Brain microvascular endothelial cell (primary cell): ENCODE measurements at regions not wholly inside any gene's neighbourhood (a gene's known extent, or its start where the extent isn't known, plus 50 kb on each side); places are given as distances from the start of the nearest gene placed in this dataset.

Source experiments
- DNase-seq: peaks from one replicate; pipeline ENCODE4 v3.0.0-alpha.2; 2020
- H3K27ac ChIP-seq: fragments of 250-450 bp; sonication (Bioruptor Pico); 2 replicates; pipeline ENCODE4 v1.5.1; 2020; ENCODE audit warnings: mild to moderate bottlenecking, moderate library complexity
- H3K27me3 ChIP-seq: fragments of 250-450 bp; sonication (Bioruptor Pico); replicated peaks from 2 replicates; pipeline ENCODE4 v1.5.1; 2020; ENCODE audit warnings: mild to moderate bottlenecking
- H3K36me3 ChIP-seq: fragments of 250-450 bp; sonication (Bioruptor Pico); replicated peaks from 2 replicates; pipeline ENCODE4 v1.5.1; 2020; ENCODE audit warnings: mild to moderate bottlenecking
- H3K4me3 ChIP-seq: 2 replicates; pipeline ENCODE4 v1.5.1; 2011; ENCODE audit warnings: low read depth, mild to moderate bottlenecking, control low read depth, low read length, moderate library complexity
- in situ Hi-C: cut with HindIII; loops from 2 replicates; pipeline ENCODE4 v1.10.0; 2017; ENCODE audit warnings: low sequenced_read_pairs, low pct_ligation_motif_present
- TF ChIP-seq, protein P1 (sequence below): IDR thresholded peaks from 2 replicates; pipeline ENCODE4 v1.5.1; 2011; ENCODE audit warnings: low read depth, mild to moderate bottlenecking, moderate library complexity, low read length, control low read depth, inconsistent platforms; ENCODE audit errors: missing control alignments

DNA sequence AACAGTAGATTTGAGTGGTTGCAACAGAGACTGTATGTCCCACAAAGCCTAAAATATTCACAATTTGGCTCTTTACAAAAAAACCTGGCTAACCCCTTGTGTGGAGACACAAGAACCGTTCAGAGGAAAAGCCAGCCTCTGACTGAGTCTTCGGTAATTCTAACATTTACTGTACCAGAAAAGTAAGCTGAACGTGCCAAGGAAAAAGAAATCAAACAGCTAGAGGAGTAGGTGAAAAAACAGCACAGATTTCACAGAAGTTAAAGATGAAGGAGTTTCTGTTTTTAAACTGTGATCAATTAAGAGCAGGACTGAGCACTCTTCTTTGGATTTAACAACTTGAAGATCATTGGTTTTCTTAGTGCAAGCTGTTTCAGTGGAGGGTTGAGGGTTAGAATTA is 424.7 kb upstream of the KIRREL3 start:
- H3K27me3 ChIP-seq: no peaks in the 10 kb centered on the region
- H3K27ac ChIP-seq: no peak overlapping the region
- in situ Hi-C loops: no loop called here
- DNase-seq: no peak
- no peak overlapping the region for H3K4me3 ChIP-seq
- TF ChIP-seq, protein P1, sequence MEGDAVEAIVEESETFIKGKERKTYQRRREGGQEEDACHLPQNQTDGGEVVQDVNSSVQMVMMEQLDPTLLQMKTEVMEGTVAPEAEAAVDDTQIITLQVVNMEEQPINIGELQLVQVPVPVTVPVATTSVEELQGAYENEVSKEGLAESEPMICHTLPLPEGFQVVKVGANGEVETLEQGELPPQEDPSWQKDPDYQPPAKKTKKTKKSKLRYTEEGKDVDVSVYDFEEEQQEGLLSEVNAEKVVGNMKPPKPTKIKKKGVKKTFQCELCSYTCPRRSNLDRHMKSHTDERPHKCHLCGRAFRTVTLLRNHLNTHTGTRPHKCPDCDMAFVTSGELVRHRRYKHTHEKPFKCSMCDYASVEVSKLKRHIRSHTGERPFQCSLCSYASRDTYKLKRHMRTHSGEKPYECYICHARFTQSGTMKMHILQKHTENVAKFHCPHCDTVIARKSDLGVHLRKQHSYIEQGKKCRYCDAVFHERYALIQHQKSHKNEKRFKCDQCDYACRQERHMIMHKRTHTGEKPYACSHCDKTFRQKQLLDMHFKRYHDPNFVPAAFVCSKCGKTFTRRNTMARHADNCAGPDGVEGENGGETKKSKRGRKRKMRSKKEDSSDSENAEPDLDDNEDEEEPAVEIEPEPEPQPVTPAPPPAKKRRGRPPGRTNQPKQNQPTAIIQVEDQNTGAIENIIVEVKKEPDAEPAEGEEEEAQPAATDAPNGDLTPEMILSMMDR: no peak
- H3K36me3 ChIP-seq: no peaks in the 10 kb centered on the region

DNA sequence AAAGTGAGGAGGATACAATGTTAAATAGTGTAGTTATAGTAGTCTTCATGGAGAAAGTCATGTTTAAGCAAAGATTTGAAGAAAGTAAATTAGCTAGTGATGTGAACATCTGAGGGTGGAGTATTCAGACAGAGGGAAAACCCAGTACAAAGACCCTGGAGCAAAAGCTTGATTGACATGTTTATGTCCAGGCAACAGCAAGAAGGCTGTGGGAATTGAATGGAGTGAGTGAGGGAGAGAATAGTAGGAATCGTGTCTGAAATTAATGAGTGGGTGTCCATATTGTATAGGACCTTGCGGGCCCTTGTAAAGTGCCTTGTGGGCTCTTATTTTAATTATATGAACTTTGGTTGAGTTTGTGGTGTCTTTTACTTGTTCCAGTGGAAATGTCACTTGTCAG is 424.1 kb upstream of the KIRREL3 start:
- no peak for DNase-seq
- Histone ChIP-seq H3K36me3 (no peaks in the 10 kb centered on the region), H3K4me3 (no peak overlapping the region), H3K27ac (no peak overlapping the region), H3K27me3 (no peaks in the 10 kb centered on the region)
- in situ Hi-C loops: no loop called here
- TF ChIP-seq, protein P1: no peak

DNA sequence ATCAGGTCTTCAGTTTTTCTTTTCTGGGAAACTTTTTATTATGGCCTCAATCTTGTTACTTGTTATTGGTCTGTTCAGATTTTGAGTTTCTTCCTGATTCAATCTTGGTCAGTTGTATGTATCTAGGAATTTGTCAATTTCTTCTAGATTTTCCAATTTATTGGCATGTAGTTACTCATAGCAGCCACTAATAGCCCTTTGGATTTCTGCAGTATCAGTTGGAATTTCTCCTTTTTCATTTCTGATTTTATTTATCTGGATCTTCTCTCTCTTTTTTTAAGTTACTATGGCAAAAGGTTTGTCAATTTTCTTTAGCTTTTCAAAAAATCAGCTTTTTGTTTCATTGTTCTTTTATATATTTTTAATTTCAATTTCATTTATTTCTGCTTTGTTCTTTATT is 419.6 kb upstream of the KIRREL3 start:
- TF ChIP-seq, protein P1: no peak
- no peaks in the 10 kb centered on the region for H3K36me3 ChIP-seq
- no peak overlapping the region for H3K4me3 ChIP-seq
- no peaks in the 10 kb centered on the region for H3K27me3 ChIP-seq
- no peak for DNase-seq
- in situ Hi-C loops: no loop called here
- H3K27ac ChIP-seq: no peak overlapping the region

DNA sequence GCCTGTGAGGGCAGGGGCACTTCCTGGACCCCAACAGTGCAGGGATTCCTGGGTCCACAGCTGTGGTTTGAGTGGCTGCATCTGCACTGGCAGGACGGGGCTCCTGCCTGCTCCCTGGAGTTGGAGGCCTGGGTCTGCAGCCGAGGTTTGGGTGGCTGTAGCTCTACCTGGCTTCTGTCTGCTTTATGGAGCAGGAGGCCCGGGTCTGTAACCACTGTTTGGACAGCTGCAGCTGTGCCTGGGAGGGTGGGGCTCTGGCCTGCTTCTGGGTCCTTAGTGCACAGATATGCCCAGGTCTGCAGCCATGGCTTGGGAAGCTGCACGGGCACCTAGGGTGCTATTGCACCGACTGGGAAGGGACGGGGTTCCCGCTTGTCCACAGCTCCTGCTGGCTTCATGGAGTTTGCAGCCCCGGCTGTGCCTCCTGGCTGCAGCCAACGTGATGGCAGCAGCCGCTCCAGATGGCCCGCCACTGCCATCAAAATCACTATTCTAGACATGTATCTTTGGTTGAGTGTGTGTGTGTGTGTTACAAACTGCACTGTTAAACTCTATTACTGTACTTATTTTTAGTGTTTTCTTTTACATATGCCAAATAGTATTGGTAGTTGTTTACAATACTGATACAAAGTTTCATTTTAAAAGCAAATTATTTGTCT is 412.3 kb upstream of the KIRREL3 start:
- H3K4me3 ChIP-seq: no peak overlapping the region
- H3K27ac ChIP-seq: no peak overlapping the region
- no peak for DNase-seq
- TF ChIP-seq, protein P1: no peak
- no peaks in the 10 kb centered on the region for H3K36me3 ChIP-seq
- in situ Hi-C loops: no loop called here
- no peaks in the 10 kb centered on the region for H3K27me3 ChIP-seq

DNA sequence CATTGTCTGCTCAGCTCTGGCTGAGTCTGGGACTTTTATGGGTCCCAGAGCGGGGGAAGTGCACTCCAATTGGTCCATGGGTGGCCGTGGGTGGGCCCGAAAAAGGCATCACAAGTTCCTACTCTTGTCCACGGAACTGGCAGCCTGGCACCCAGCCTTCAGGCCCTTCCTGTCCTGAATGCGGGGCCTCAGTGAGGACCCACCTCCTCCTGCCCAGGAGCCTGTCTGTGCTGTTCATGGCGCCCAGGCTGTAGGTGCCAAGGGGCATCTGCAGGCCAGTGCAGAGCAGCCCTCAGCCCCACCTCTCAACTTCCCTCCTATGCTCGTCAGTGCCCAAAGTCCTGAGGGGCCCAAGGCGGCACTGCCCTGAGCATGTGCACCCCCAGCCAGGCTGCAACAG is 411.7 kb upstream of the KIRREL3 start:
- DNase-seq: no peak
- no peak overlapping the region for H3K27ac ChIP-seq
- H3K36me3 ChIP-seq: no peaks in the 10 kb centered on the region
- H3K27me3 ChIP-seq: no peaks in the 10 kb centered on the region
- in situ Hi-C loops: no loop called here
- H3K4me3 ChIP-seq: no peak overlapping the region
- TF ChIP-seq, protein P1: no peak

DNA sequence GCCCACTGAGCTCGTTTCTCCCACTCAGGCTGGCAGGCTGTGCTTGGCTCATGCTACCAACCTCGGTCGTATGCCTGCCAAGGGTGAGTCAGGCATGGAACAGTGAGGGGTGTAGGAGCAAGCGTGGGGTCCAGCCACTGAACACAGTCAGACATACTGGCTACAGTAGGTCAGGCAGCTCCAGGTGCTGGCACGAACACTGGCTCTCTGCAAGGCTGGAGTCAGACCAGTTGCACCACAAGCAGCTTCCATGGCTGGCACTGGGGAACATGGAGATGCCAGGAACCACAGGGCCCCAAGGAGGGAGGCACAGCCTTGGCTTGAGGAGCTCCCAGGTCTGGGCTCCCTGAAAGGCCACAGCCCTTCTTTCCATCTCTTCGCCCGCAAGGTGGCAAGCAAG is 410.7 kb upstream of the KIRREL3 start:
- H3K4me3 ChIP-seq: no peak overlapping the region
- DNase-seq: no peak
- in situ Hi-C loops: no loop called here
- H3K27ac ChIP-seq: no peak overlapping the region
- TF ChIP-seq, protein P1: no peak
- no peaks in the 10 kb centered on the region for H3K27me3 ChIP-seq
- no peaks in the 10 kb centered on the region for H3K36me3 ChIP-seq
